Colonic mucosa (tissue), 4 donors: ENCODE measurements at regions not wholly inside any gene's neighbourhood (a gene's known extent, or its start where the extent isn't known, plus 50 kb on each side); places are given as distances from the start of the nearest gene placed in this dataset.

Experiments
- DNase-seq: peaks from one replicate; pipeline ENCODE4 v3.0.0-alpha.2; 2020
- H3K27ac ChIP-seq: fragments of 200-600 bp; one replicate; pipeline ENCODE4 v1.8.0; 2021
- H3K27me3 ChIP-seq: fragments of 200-600 bp; one replicate; pipeline ENCODE4 v1.8.0; 2021
- H3K36me3 ChIP-seq: fragments of 200-600 bp; one replicate; pipeline ENCODE4 v1.8.0; 2021
- H3K4me1 ChIP-seq: fragments of 200-600 bp; one replicate; pipeline ENCODE4 v1.8.0; 2021; ENCODE audit warnings: mild to moderate bottlenecking
- H3K4me3 ChIP-seq: fragments of 200-600 bp; one replicate; pipeline ENCODE4 v1.8.0; 2021
- H3K9ac ChIP-seq, 2 donors: one replicate each; pipeline ENCODE4 v1.7.0; 2013; ENCODE audit warnings: control low read depth in 2 of 2, low read depth in 2 of 2, low read length in 2 of 2
- H3K9me3 ChIP-seq: fragments of 200-600 bp; one replicate; pipeline ENCODE4 v1.8.0; 2021
- intact Hi-C: fragments of 100-400 bp; cut with DNase I; formaldehyde crosslinking; loops from one replicate; pipeline ENCODE4 v1.14.1; 2022
- TF ChIP-seq, protein P1 (sequence below): fragments of 200-600 bp; IDR thresholded peaks from one replicate; pipeline ENCODE4 v1.8.0; 2022; ENCODE audit warnings: antibody characterized with exemption, mild to moderate bottlenecking
- donor health status: healthy.
- donor health status: DM: no; HTN: no; CAD: no.
- donor health status: DM: no; HTN: no; CAD: no.

DNA sequence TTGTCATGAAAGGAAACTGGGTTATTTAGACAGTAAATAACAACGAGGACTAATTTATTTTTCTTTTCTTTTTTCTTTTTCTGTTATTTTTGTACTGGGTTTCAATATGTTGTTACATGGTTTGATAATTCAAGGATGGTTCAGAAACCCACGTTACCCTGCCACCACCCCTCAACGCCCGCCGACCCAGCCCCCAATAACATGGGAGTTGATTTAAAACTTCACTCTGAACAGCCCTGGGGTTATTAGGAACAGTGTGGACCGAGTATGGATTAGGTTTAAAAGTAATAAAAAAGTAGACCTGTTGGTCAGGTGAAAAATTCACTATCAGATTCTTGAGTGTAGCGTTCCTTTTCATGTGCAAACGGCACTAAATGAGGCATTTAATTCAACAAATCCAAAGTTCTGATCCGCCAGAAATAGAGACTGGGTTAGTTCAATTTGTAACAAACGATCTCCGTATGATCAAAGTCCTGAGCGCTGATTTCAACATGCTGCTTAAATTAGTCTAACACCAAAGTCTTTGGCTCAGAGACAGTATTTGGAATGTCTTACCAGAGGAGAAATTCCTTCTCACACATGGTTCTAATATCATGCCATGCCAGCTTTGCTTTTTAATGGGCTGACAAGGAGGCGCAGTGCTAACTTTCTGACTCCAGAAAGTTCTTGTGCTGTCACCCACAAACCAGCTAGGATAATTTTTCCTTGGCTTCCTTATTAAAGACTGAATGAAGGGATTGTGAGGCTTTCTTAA is 173.1 kb upstream of the IRX3 start:
- no peaks in the 10 kb centered on the region for H3K4me1 ChIP-seq
- H3K9me3 ChIP-seq, result no peaks in the 10 kb centered on the region
- no peaks in the 10 kb centered on the region for H3K36me3 ChIP-seq
- no peaks in the 10 kb centered on the region for H3K27me3 ChIP-seq
- no peak overlapping the region for H3K9ac ChIP-seq
- TF ChIP-seq, protein P1, sequence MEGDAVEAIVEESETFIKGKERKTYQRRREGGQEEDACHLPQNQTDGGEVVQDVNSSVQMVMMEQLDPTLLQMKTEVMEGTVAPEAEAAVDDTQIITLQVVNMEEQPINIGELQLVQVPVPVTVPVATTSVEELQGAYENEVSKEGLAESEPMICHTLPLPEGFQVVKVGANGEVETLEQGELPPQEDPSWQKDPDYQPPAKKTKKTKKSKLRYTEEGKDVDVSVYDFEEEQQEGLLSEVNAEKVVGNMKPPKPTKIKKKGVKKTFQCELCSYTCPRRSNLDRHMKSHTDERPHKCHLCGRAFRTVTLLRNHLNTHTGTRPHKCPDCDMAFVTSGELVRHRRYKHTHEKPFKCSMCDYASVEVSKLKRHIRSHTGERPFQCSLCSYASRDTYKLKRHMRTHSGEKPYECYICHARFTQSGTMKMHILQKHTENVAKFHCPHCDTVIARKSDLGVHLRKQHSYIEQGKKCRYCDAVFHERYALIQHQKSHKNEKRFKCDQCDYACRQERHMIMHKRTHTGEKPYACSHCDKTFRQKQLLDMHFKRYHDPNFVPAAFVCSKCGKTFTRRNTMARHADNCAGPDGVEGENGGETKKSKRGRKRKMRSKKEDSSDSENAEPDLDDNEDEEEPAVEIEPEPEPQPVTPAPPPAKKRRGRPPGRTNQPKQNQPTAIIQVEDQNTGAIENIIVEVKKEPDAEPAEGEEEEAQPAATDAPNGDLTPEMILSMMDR, result no peak
- DNase-seq, result no peak
- H3K27ac ChIP-seq, result no peak overlapping the region
- intact Hi-C loops, result no loop called here
- no peak overlapping the region for H3K4me3 ChIP-seq

DNA sequence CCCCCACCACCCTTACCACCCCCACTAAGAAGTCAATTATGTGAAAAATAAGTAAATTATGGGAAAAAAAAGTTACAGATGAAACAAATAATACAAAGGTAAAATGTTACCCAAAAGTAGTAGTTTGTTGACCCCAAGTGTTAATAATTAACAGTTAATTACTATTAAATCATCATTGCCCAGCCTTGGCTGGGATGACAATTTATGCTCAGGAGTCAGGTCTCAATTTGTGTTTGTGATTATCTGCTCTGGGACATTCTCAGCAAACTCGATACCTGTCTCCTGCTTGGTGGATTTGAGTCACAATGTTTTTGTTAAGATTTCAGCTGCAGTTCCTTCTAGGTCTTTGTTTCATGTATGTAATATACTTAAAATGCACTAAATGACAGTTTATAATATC is 172.3 kb upstream of the IRX3 start:
- H3K9ac ChIP-seq, result no peak overlapping the region
- intact Hi-C loops, result no loop called here
- TF ChIP-seq, protein P1, result no peak

DNA sequence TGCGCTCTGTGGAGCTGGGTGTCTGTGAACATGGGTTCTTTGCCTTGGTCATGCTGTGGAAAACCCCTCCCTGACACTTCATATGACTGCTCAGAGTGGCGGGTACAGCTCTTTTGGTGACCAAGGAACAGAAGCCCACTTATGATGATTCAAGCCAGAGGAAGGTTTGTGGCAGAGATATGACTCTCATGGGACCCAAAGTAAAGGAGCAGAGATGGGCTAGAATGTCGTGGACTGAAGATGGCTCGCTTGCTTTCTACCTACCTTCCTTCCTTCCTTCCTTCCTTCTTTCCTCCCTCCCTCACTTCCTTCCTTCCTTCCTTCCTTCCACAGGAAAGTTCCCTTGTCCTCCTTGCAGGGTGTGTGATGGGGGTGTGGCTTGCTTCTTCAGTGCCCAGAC is 169.7 kb upstream of the IRX3 start:
- Histone ChIP-seq H3K9me3 (no peaks in the 10 kb centered on the region), H3K4me3 (no peak overlapping the region), H3K36me3 (no peaks in the 10 kb centered on the region), H3K4me1 (no peaks in the 10 kb centered on the region), H3K27me3 (no peaks in the 10 kb centered on the region), H3K9ac (no peak overlapping the region), H3K27ac (no peak overlapping the region)
- TF ChIP-seq, protein P1, result no peak
- DNase-seq, result no peak
- intact Hi-C loops, result no loop called here

More for the DNA sequence above, 172.3 kb upstream of the IRX3 start:
- no peaks in the 10 kb centered on the region for H3K4me1 ChIP-seq
- H3K27me3 ChIP-seq, result no peaks in the 10 kb centered on the region
- H3K36me3 ChIP-seq, result no peaks in the 10 kb centered on the region
- no peak for DNase-seq
- no peaks in the 10 kb centered on the region for H3K9me3 ChIP-seq
- no peak overlapping the region for H3K4me3 ChIP-seq
- H3K27ac ChIP-seq, result no peak overlapping the region

DNA sequence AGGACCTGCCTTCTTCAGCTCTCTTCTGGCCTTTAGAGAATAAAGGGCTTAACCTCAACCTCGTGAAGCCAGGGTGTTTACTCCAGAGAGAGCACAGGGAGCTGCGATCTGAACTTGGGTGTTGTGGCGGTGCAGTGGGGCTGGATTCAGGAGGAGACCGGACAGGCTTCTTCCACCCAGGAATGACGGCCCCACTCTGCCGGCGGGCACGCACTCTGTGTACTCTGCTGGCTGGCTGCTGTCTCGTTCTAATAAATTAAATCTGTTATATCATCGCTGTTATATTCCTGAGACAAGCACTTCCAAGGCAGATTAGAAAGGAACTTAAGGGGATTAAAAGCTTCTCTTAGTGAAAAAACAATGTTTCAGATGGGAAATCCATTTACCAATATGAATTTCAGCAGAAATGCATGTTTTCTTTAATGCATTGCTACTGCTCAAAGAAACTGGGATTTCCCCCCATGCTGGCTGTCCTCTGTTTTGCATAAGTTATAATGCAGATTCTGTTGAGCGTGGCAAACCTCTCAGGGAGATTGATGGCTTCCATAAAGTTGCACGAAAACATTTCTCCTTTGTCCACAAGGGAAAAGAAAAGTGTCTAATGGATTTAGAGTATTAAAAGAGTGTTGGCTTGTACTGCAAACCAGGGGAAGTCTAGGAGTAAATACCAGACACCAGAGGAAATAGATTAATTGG is 168.6 kb upstream of the IRX3 start:
- no peaks in the 10 kb centered on the region for H3K27me3 ChIP-seq
- intact Hi-C loops, result no loop called here
- no peaks in the 10 kb centered on the region for H3K9me3 ChIP-seq
- H3K9ac ChIP-seq, result no peak overlapping the region
- no peaks in the 10 kb centered on the region for H3K4me1 ChIP-seq
- TF ChIP-seq, protein P1, result no peak
- H3K36me3 ChIP-seq, result no peaks in the 10 kb centered on the region
- H3K4me3 ChIP-seq, result no peak overlapping the region
- H3K27ac ChIP-seq, result no peak overlapping the region
- no peak for DNase-seq

DNA sequence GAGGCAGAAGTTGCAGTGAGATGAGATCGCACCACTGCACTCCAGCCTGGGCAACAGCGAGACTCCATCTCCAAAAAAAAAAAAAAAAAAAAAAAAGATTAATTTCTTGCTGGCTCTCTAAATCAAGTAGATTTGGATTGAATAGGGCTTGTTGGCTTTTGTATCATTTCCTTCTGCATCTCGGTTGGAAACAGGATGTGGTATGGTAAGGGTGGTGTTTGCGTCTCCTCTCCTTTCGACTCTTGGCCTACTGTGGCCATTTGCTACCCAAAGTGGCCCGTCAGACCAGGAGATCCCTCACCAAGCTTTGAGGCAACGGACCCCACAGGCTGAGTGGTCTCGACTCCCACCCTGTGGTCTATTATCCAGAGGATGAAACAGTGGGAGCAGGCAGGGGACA is 168.0 kb upstream of the IRX3 start:
- TF ChIP-seq, protein P1, result no peak
- no peaks in the 10 kb centered on the region for H3K36me3 ChIP-seq
- no peak overlapping the region for H3K4me3 ChIP-seq
- H3K4me1 ChIP-seq, result no peaks in the 10 kb centered on the region
- H3K9ac ChIP-seq, result no peak overlapping the region
- no peaks in the 10 kb centered on the region for H3K9me3 ChIP-seq
- intact Hi-C loops, result no loop called here
- DNase-seq, result no peak
- no peak overlapping the region for H3K27ac ChIP-seq
- H3K27me3 ChIP-seq, result no peaks in the 10 kb centered on the region
